K562 (cell line): ENCODE measurements at regions not wholly inside any gene's neighbourhood (a gene's known extent, or its start where the extent isn't known, plus 50 kb on each side); places are given as distances from the start of the nearest gene placed in this dataset.

Experiments used
- BHLHE40 ChIP-seq: IDR thresholded peaks from 2 replicates; pipeline ENCODE4 v1.6.1; 2011; ENCODE audit warnings: low read length, improper control_type of control experiment
- HDGF ChIP-seq: fragments of 450-650 bp; IDR thresholded peaks from 2 replicates; pipeline ENCODE4 v1.6.1; 2016
- HNRNPUL1 ChIP-seq: fragments of 200-400 bp; formaldehyde crosslinking; IDR thresholded peaks from 2 replicates; pipeline ENCODE4 v1.6.1; 2017; ENCODE audit warnings: low read length
- ZZZ3 ChIP-seq: fragments of 450-650 bp; IDR thresholded peaks from 2 replicates; pipeline ENCODE4 v1.6.1; 2016; ENCODE audit warnings: antibody characterized with exemption, mild to moderate bottlenecking, moderate library complexity
- TF ChIP-seq, protein P1 (sequence below), 2 experiments: fragments of 450-650 bp; IDR thresholded peaks; 2 replicates each; pipeline ENCODE4 v1.6.1; 2018; ENCODE audit warnings: mild to moderate bottlenecking in 2 of 2, low read depth in 1 of 2; ENCODE audit not compliant: partially characterized antibody in 2 of 2
- TF ChIP-seq, protein P2 (sequence below): fragments of 250-450 bp; sonication (Bioruptor Pico); IDR thresholded peaks from 2 replicates; pipeline ENCODE4 v1.8.0; 2022; ENCODE audit warnings: inconsistent platforms, mild to moderate bottlenecking, moderate library complexity, borderline replicate concordance
- TF ChIP-seq, protein P3 (sequence below): fragments of 450-650 bp; IDR thresholded peaks from 2 replicates; pipeline ENCODE4 v1.6.1; 2016

DNA sequence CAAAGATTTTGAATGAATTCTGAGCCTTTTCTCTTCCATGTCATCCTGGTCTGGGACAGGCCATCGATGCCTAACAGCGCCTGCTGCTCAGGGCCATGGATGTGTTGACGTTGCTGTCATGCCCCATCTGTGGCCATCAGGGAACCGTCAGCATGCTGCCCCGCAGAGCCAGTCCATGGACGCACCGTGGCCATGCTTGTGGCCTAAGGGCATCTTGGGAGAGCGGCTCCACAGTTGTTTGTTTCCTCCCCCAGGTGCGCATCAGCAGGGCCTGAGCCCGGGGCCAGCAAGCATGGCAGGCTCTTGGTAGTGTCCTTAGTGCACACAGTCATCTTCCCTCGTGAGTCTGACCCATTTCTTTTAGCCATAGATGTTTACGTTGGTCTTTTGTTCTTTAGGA, 142.7 kb downstream of the VAPA start (continued):
- TF ChIP-seq, protein P1, sequence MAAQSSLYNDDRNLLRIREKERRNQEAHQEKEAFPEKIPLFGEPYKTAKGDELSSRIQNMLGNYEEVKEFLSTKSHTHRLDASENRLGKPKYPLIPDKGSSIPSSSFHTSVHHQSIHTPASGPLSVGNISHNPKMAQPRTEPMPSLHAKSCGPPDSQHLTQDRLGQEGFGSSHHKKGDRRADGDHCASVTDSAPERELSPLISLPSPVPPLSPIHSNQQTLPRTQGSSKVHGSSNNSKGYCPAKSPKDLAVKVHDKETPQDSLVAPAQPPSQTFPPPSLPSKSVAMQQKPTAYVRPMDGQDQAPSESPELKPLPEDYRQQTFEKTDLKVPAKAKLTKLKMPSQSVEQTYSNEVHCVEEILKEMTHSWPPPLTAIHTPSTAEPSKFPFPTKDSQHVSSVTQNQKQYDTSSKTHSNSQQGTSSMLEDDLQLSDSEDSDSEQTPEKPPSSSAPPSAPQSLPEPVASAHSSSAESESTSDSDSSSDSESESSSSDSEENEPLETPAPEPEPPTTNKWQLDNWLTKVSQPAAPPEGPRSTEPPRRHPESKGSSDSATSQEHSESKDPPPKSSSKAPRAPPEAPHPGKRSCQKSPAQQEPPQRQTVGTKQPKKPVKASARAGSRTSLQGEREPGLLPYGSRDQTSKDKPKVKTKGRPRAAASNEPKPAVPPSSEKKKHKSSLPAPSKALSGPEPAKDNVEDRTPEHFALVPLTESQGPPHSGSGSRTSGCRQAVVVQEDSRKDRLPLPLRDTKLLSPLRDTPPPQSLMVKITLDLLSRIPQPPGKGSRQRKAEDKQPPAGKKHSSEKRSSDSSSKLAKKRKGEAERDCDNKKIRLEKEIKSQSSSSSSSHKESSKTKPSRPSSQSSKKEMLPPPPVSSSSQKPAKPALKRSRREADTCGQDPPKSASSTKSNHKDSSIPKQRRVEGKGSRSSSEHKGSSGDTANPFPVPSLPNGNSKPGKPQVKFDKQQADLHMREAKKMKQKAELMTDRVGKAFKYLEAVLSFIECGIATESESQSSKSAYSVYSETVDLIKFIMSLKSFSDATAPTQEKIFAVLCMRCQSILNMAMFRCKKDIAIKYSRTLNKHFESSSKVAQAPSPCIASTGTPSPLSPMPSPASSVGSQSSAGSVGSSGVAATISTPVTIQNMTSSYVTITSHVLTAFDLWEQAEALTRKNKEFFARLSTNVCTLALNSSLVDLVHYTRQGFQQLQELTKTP (IDR thresholded peaks at IDR 0.05; ENCODE audit: low read depth in 1 of 2, partially characterized antibody in 2 of 2): no peak
- TF ChIP-seq HDGF (no peak), ZZZ3 (no peak), BHLHE40 (no peak), HNRNPUL1 (no peak)
- TF ChIP-seq, protein P2, sequence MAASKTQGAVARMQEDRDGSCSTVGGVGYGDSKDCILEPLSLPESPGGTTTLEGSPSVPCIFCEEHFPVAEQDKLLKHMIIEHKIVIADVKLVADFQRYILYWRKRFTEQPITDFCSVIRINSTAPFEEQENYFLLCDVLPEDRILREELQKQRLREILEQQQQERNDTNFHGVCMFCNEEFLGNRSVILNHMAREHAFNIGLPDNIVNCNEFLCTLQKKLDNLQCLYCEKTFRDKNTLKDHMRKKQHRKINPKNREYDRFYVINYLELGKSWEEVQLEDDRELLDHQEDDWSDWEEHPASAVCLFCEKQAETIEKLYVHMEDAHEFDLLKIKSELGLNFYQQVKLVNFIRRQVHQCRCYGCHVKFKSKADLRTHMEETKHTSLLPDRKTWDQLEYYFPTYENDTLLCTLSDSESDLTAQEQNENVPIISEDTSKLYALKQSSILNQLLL (CRISPR knock-in tag): no peak
- TF ChIP-seq, protein P3, sequence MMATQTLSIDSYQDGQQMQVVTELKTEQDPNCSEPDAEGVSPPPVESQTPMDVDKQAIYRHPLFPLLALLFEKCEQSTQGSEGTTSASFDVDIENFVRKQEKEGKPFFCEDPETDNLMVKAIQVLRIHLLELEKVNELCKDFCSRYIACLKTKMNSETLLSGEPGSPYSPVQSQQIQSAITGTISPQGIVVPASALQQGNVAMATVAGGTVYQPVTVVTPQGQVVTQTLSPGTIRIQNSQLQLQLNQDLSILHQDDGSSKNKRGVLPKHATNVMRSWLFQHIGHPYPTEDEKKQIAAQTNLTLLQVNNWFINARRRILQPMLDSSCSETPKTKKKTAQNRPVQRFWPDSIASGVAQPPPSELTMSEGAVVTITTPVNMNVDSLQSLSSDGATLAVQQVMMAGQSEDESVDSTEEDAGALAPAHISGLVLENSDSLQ: no peak
